Peyer's patch (tissue), 4 donors: ENCODE measurements at regions not wholly inside any gene's neighbourhood (a gene's known extent, or its start where the extent isn't known, plus 50 kb on each side); places are given as distances from the start of the nearest gene placed in this dataset.

Experiments used
- DNase-seq, 3 donors: peaks; one replicate each; pipeline ENCODE4 v3.0.0-alpha.2; 2017 to 2019
- H3K27ac ChIP-seq, 4 donors: fragments of 200-600 bp; sonication (generic); one replicate each; pipeline ENCODE4 v1.5.1; 2016 to 2019
- H3K27me3 ChIP-seq, 2 donors: fragments of 200-600 bp; sonication (generic); one replicate each; pipeline ENCODE4 v1.5.1; 2019
- H3K36me3 ChIP-seq, 3 donors: fragments of 200-600 bp; sonication (generic); one replicate each; pipeline ENCODE4 v1.5.1; 2016 to 2019
- H3K4me1 ChIP-seq, 4 donors: fragments of 200-600 bp; sonication (generic); one replicate each; pipeline ENCODE4 v1.5.1; 2016 to 2019
- H3K4me3 ChIP-seq, 4 donors: fragments of 200-600 bp; sonication (generic); 1 replicate in 3 of 4; 2 replicates in 1 of 4; pipeline ENCODE4 v1.5.1; 2016 to 2019; ENCODE audit warnings: mild to moderate bottlenecking in 1 of 4
- H3K9me3 ChIP-seq, 4 donors: fragments of 200-600 bp; sonication (generic); one replicate each; pipeline ENCODE4 v1.5.1; 2016 to 2019; ENCODE audit warnings: mild to moderate bottlenecking in 1 of 4
- POLR2A ChIP-seq, 2 donors: fragments of 450-650 bp; IDR thresholded peaks; one replicate each; pipeline ENCODE4 v1.5.1; 2017; ENCODE audit warnings: antibody characterized with exemption in 2 of 2, mild to moderate bottlenecking in 2 of 2, moderate library complexity in 2 of 2
- TF ChIP-seq, protein P1 (sequence below), 6 experiments: fragments of 450-650 bp in 4 of 6; fragments of 200-600 bp in 2 of 6; sonication (generic) in 1 of 6; IDR thresholded peaks; one replicate each; pipeline ENCODE4 v1.5.1; 2017 to 2019; ENCODE audit warnings: antibody characterized with exemption in 6 of 6, mild to moderate bottlenecking in 3 of 6, moderate library complexity in 1 of 6

DNA sequence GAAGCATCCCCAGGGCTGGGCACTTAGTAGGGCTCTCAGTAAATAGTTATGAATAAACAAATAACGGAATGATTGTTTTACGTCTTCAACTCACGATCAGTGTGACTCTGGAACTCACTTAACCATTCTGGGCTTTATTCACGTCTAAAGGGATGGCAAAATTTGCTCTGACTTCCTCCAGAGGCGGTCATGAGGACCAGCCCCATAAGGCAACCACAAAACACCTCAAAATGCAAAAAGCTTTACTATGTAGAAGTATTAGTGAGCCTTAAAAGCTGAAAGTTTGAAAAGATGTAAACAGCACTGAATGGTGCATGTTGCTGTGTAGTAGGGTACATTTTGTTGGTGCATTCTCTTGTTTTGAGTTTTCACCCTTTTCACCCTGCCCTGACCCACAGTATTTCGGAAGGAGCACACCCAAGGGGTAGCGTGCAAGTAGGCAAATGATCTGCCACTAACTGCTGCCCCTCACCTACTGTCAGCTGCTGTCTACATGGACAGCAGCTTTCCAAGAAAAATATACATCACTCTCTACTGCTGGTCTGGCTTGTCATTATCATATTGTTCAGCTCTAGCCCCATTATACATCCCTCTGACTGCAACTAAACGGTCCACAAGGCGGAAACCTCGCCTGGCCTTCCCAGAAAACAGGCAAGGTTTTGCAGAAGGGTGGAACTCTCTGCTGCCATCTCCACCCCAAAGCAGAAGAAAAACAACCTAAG is 308.5 kb upstream of the PROK2 start:
- TF ChIP-seq POLR2A (IDR thresholded peaks at IDR 0.05): no peak
- TF ChIP-seq, protein P1, sequence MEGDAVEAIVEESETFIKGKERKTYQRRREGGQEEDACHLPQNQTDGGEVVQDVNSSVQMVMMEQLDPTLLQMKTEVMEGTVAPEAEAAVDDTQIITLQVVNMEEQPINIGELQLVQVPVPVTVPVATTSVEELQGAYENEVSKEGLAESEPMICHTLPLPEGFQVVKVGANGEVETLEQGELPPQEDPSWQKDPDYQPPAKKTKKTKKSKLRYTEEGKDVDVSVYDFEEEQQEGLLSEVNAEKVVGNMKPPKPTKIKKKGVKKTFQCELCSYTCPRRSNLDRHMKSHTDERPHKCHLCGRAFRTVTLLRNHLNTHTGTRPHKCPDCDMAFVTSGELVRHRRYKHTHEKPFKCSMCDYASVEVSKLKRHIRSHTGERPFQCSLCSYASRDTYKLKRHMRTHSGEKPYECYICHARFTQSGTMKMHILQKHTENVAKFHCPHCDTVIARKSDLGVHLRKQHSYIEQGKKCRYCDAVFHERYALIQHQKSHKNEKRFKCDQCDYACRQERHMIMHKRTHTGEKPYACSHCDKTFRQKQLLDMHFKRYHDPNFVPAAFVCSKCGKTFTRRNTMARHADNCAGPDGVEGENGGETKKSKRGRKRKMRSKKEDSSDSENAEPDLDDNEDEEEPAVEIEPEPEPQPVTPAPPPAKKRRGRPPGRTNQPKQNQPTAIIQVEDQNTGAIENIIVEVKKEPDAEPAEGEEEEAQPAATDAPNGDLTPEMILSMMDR (IDR thresholded peaks at IDR 0.05): no peak
- Histone ChIP-seq H3K4me1 (no peaks in the 10 kb centered on the region), H3K27ac (no peak overlapping the region), H3K9me3 (no peaks in the 10 kb centered on the region), H3K36me3 (no peaks in the 10 kb centered on the region), H3K27me3 (no peaks in the 10 kb centered on the region), H3K4me3 (no peak overlapping the region)
- DNase-seq: no peak

DNA sequence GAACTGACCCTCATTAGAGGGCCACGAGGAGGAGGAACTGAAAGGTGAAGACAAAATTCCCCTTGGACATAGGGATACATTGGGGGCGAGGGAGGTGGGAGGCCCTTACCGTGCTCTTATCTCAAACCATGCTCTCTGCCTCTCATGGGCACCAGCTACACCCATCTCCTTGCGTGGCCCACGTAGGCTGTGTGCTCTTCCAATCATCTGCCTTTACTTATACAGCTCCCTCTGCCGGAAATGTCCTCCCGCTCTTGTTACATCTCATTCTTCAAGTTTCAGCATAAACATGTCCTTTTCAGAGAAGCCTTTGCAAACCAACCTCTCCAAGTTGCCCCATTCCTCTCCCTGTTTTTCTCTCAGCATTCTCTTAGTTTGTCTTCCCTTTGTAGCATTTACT is 307.8 kb upstream of the PROK2 start:
- TF ChIP-seq POLR2A (IDR thresholded peaks at IDR 0.05): no peak
- TF ChIP-seq, protein P1 (IDR thresholded peaks at IDR 0.05): no peak
- Histone ChIP-seq H3K9me3 (no peaks in the 10 kb centered on the region), H3K27me3 (no peaks in the 10 kb centered on the region), H3K4me3 (no peak overlapping the region), H3K4me1 (no peaks in the 10 kb centered on the region), H3K36me3 (no peaks in the 10 kb centered on the region), H3K27ac (no peak overlapping the region)
- DNase-seq: no peak

DNA sequence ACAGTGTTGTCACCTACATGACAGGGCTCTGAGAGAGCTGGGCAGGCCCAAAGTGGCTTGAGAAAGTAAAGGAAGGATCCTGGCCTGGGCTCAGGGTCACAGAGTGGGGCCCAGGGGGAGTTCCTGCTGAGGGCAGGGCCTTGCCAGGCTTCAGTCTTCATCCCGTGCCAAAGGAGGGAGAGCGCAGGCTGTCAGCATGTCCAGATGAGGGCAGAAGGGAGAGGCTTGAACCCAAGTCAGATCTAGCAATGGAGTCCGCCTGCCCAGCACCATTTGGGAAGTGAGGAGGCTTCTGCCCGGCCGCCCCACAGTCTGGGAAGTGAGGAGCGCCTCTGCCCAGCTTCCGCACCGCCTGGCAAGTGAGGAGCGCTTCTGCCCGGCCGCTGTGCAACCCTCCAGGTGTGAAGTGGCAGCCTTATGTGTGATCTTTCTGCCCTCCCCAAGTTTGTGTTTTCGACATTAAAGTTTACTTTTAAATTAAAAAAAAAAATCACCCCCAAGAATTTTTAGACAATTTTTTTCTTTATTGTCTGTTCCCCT is 303.6 kb upstream of the PROK2 start:
- no peak overlapping the region for H3K4me3 ChIP-seq
- no peaks in the 10 kb centered on the region for H3K36me3 ChIP-seq
- no peak for DNase-seq
- H3K9me3 ChIP-seq: no peaks in the 10 kb centered on the region
- TF ChIP-seq POLR2A (IDR thresholded peaks at IDR 0.05): no peak
- TF ChIP-seq, protein P1 (IDR thresholded peaks at IDR 0.05): no peak
- no peaks in the 10 kb centered on the region for H3K27me3 ChIP-seq
- H3K4me1 ChIP-seq: no peaks in the 10 kb centered on the region
- no peak overlapping the region for H3K27ac ChIP-seq

- no peaks in the 10 kb centered on the region for H3K27me3 ChIP-seq
- peaks cover 0 to 2% (median 0%) of the 10 kb centered on the region in 4 donors for H3K4me1 ChIP-seq
- no peak for TF ChIP-seq POLR2A (IDR thresholded peaks at IDR 0.05)
- TF ChIP-seq, protein P1 (IDR thresholded peaks at IDR 0.05): no peak
Observed at GRCh38 chr3:72087420-72087819, 302.5 kb upstream of the PROK2 start.

DNA sequence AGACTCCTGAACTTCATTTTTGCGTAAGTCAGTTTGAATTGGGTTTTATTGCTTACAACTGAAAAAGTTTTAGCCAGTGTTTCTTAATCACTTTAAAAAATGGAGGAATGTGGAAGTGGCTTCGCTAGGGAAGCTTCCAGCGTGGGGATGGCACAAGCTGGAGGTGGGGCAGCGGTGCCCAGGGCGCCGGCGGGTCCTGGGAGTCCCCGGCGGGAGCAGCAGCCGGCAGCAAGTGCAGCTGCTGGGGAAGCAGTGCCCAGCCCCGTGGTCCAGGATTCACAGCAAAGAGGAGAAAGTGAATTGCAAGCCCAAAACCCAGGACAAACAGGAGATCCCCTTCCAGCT is 301.8 kb upstream of the PROK2 start:
- Histone ChIP-seq H3K9me3 (no peaks in the 10 kb centered on the region), H3K27me3 (no peaks in the 10 kb centered on the region), H3K4me1 (peaks cover 0 to 9% (median 2%) of the 10 kb centered on the region in 4 donors), H3K4me3 (no peak overlapping the region), H3K36me3 (no peaks in the 10 kb centered on the region), H3K27ac (no peak overlapping the region)
- TF ChIP-seq, protein P1 (IDR thresholded peaks at IDR 0.05): no peak
- TF ChIP-seq POLR2A (IDR thresholded peaks at IDR 0.05): no peak
- no peak for DNase-seq

More at GRCh38 chr3:72087420-72087819, 302.5 kb upstream of the PROK2 start:
- DNase-seq: no peak
- Histone ChIP-seq H3K4me3 (no peak overlapping the region), H3K9me3 (no peaks in the 10 kb centered on the region), H3K36me3 (no peaks in the 10 kb centered on the region), H3K27ac (no peak overlapping the region)
